ENCODE measurements at regions not wholly inside any gene's neighbourhood (a gene's known extent, or its start where the extent isn't known, plus 50 kb on each side); places are given as distances from the start of the nearest gene placed in this dataset.
A peak's percentile ranks its signal among the peaks of the same experiment; 100 is the strongest.

GRCh38 chr9:1261879-1262766 is 212.0 kb downstream of the DMRT2 start:
- Histone ChIP-seq H3K27ac (no peak overlapping the region), H3K4me3 (no peak overlapping the region), H3K27me3 (no peaks in the 10 kb centered on the region), H3K36me3 (no peaks in the 10 kb centered on the region), H3K9me3 (no peaks in the 10 kb centered on the region), H3K4me1 (no peaks in the 10 kb centered on the region)
- ATAC-seq (ENCODE audit: low FRiP score in 2 of 2) = no peak
- 83 to 85% methylated on average over 6 of the region's 6 CpGs for WGBS, 2 donors
- DNase-seq = no peak
- TF ChIP-seq POLR2AphosphoS5 (IDR thresholded peaks at IDR 0.05) (no peak), POLR2A (IDR thresholded peaks at IDR 0.05) (no peak), EP300 (IDR thresholded peaks at IDR 0.05) (no peak)
- TF ChIP-seq, protein P1, sequence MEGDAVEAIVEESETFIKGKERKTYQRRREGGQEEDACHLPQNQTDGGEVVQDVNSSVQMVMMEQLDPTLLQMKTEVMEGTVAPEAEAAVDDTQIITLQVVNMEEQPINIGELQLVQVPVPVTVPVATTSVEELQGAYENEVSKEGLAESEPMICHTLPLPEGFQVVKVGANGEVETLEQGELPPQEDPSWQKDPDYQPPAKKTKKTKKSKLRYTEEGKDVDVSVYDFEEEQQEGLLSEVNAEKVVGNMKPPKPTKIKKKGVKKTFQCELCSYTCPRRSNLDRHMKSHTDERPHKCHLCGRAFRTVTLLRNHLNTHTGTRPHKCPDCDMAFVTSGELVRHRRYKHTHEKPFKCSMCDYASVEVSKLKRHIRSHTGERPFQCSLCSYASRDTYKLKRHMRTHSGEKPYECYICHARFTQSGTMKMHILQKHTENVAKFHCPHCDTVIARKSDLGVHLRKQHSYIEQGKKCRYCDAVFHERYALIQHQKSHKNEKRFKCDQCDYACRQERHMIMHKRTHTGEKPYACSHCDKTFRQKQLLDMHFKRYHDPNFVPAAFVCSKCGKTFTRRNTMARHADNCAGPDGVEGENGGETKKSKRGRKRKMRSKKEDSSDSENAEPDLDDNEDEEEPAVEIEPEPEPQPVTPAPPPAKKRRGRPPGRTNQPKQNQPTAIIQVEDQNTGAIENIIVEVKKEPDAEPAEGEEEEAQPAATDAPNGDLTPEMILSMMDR (IDR thresholded peaks at IDR 0.05) = no peak

- Histone ChIP-seq H3K4me1 (no peaks in the 10 kb centered on the region), H3K27me3 (no peaks in the 10 kb centered on the region), H3K36me3 (no peaks in the 10 kb centered on the region), H3K4me3 (no peak overlapping the region), H3K27ac (no peak overlapping the region), H3K9me3 (no peaks in the 10 kb centered on the region)
- TF ChIP-seq POLR2AphosphoS5 (IDR thresholded peaks at IDR 0.05) (no peak), POLR2A (IDR thresholded peaks at IDR 0.05) (no peak)
- TF ChIP-seq, protein P1 (IDR thresholded peaks at IDR 0.05) = no peak
- WGBS, 2 donors = 61 to 73% methylated on average over 3 of the region's 3 CpGs
- ATAC-seq (ENCODE audit: low FRiP score in 2 of 2) (no peak), DNase-seq (no peak)
Observed at GRCh38 chr9:1267141-1267570, 217.0 kb downstream of the DMRT2 start.

DNA sequence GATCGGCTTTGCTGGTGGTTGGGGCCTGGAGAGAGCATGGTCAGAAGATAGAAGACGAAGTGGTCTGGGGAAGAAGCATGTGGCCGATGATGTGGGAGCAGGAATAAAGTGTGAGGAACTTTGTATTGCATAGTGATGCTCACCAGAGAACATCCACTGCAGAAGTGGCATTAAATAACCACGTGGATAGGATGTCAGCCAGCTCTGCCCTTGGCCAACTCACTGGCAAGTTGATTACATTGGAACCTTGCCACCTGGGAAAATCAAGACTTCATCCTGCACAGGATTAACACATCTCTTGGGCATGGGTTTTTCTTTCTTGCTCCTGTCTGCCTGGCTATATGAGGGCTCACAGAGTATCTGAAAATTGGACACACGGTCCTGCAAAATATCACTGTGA is 217.4 kb downstream of the DMRT2 start:
- H3K27me3 ChIP-seq = no peaks in the 10 kb centered on the region
- no peak for ATAC-seq (ENCODE audit: low FRiP score in 2 of 2)
- DNase-seq = peak in 1 of 2 donors; percentile 25

GRCh38 chr9:1269533-1270315 is 219.6 kb downstream of the DMRT2 start:
- DNase-seq = no peak
- no peak overlapping the region for H3K27ac ChIP-seq
- H3K36me3 ChIP-seq = no peaks in the 10 kb centered on the region
- WGBS, 2 donors = 52 to 53% methylated on average over 6 of the region's 6 CpGs
- H3K9me3 ChIP-seq = no peaks in the 10 kb centered on the region
- no peak for ATAC-seq (ENCODE audit: low FRiP score in 2 of 2)
- H3K4me3 ChIP-seq = no peak overlapping the region
- TF ChIP-seq POLR2A (IDR thresholded peaks at IDR 0.05) = no peak
- no peak for TF ChIP-seq EP300 (IDR thresholded peaks at IDR 0.05)
- TF ChIP-seq, protein P1 (IDR thresholded peaks at IDR 0.05) = no peak
- no peak for TF ChIP-seq POLR2AphosphoS5 (IDR thresholded peaks at IDR 0.05)
- no peaks in the 10 kb centered on the region for H3K27me3 ChIP-seq
- no peaks in the 10 kb centered on the region for H3K4me1 ChIP-seq

More for the DNA sequence above, 217.4 kb downstream of the DMRT2 start:
- no peaks in the 10 kb centered on the region for H3K4me1 ChIP-seq
- H3K27ac ChIP-seq = no peak overlapping the region
- TF ChIP-seq, protein P1 (IDR thresholded peaks at IDR 0.05) = no peak
- TF ChIP-seq POLR2AphosphoS5 (IDR thresholded peaks at IDR 0.05) (no peak), EP300 (IDR thresholded peaks at IDR 0.05) (no peak), POLR2A (IDR thresholded peaks at IDR 0.05) (no peak)
- H3K4me3 ChIP-seq = no peak overlapping the region
- H3K9me3 ChIP-seq = no peaks in the 10 kb centered on the region
- no peaks in the 10 kb centered on the region for H3K36me3 ChIP-seq
- WGBS, 2 donors = 72 to 74% methylated on average over 4 to 5 of the region's 5 CpGs
